SK-N-SH treated with all-trans-retinoic acid at 6 μM for 48 hours (cell line): ENCODE measurements at regions not wholly inside any gene's neighbourhood (a gene's known extent, or its start where the extent isn't known, plus 50 kb on each side); places are given as distances from the start of the nearest gene placed in this dataset.

Source experiments
- ATAC-seq: fragments of 200-7000 bp; cut with Tn5 transposase; 3 replicates; pipeline ENCODE4 v1.9.1; 2020; ENCODE audit warnings: mild to moderate bottlenecking, moderate library complexity
- ARNTL ChIP-seq: fragments of 450-650 bp; formaldehyde crosslinking; IDR thresholded peaks from 2 replicates; pipeline ENCODE4 v1.5.0; 2020; ENCODE audit warnings: low read depth, mild to moderate bottlenecking, moderate library complexity, borderline replicate concordance
- BACH2 ChIP-seq: fragments of 250-450 bp; sonication (Bioruptor Pico); IDR thresholded peaks from 2 replicates; pipeline ENCODE4 v1.9.0; 2021; ENCODE audit warnings: mild to moderate bottlenecking, borderline replicate concordance
- CREB5 ChIP-seq: fragments of 250-450 bp; sonication (Bioruptor Pico); IDR thresholded peaks from 2 replicates; pipeline ENCODE4 v1.5.1; 2020; ENCODE audit warnings: low read depth, mild to moderate bottlenecking, moderate library complexity
- CSDC2 ChIP-seq: fragments of 250-450 bp; sonication (Bioruptor Pico); IDR thresholded peaks from 2 replicates; pipeline ENCODE4 v1.5.0; 2020; ENCODE audit warnings: mild to moderate bottlenecking, moderate library complexity
- ESRRG ChIP-seq: fragments of 250-450 bp; sonication (Bioruptor Pico); IDR thresholded peaks from 2 replicates; pipeline ENCODE4 v1.6.1; 2021; ENCODE audit warnings: mild to moderate bottlenecking
- GLIS3 ChIP-seq: fragments of 250-450 bp; sonication (Bioruptor Pico); IDR thresholded peaks from 2 replicates; pipeline ENCODE4 v1.5.0; 2020; ENCODE audit warnings: mild to moderate bottlenecking, moderate library complexity
- ISL1 ChIP-seq: fragments of 250-450 bp; sonication (Bioruptor Pico); IDR thresholded peaks from 2 replicates; pipeline ENCODE4 v2.1.2; 2022; ENCODE audit warnings: mild to moderate bottlenecking, moderate library complexity
- OSR1 ChIP-seq: fragments of 250-450 bp; sonication (Bioruptor Pico); IDR thresholded peaks from 2 replicates; pipeline ENCODE4 v1.8.0; 2022; ENCODE audit warnings: moderate library complexity, mild to moderate bottlenecking, inconsistent platforms
- PATZ1 ChIP-seq: fragments of 250-450 bp; sonication (Bioruptor Pico); IDR thresholded peaks from 2 replicates; pipeline ENCODE4 v1.8.0; 2020; ENCODE audit warnings: mild to moderate bottlenecking, moderate library complexity, borderline replicate concordance
- POU6F1 ChIP-seq: fragments of 250-450 bp; sonication (Bioruptor Pico); IDR thresholded peaks from 2 replicates; pipeline ENCODE4 v1.8.0; 2021; ENCODE audit warnings: low read depth, mild to moderate bottlenecking, moderate library complexity, borderline replicate concordance
- PPARA ChIP-seq: fragments of 250-450 bp; sonication (Bioruptor Pico); IDR thresholded peaks from 2 replicates; pipeline ENCODE4 v1.5.0; 2020; ENCODE audit warnings: mild to moderate bottlenecking, borderline replicate concordance
- RARB ChIP-seq: fragments of 250-450 bp; sonication (Bioruptor Pico); IDR thresholded peaks from 2 replicates; pipeline ENCODE4 v1.8.0; 2021; ENCODE audit warnings: mild to moderate bottlenecking, moderate library complexity
- SNAI2 ChIP-seq: fragments of 250-450 bp; sonication (Bioruptor Pico); IDR thresholded peaks from 2 replicates; pipeline ENCODE4 v1.5.0; 2020; ENCODE audit warnings: mild to moderate bottlenecking, moderate library complexity
- TCF4 ChIP-seq: fragments of 250-450 bp; sonication (Bioruptor Pico); IDR thresholded peaks from 2 replicates; pipeline ENCODE4 v1.8.0; 2021; ENCODE audit warnings: mild to moderate bottlenecking, moderate library complexity, borderline replicate concordance
- TOX ChIP-seq: fragments of 250-450 bp; sonication (Bioruptor Pico); IDR thresholded peaks from 2 replicates; pipeline ENCODE4 v1.8.0; 2021; ENCODE audit warnings: mild to moderate bottlenecking, moderate library complexity, borderline replicate concordance
- ZC3H10 ChIP-seq: fragments of 250-450 bp; sonication (Bioruptor Pico); IDR thresholded peaks from 2 replicates; pipeline ENCODE4 v1.5.1; 2021; ENCODE audit warnings: mild to moderate bottlenecking, moderate library complexity
- ZFP3 ChIP-seq: fragments of 250-450 bp; sonication (Bioruptor Pico); IDR thresholded peaks from 2 replicates; pipeline ENCODE4 v1.5.0; 2020; ENCODE audit warnings: mild to moderate bottlenecking, moderate library complexity
- ZFP30 ChIP-seq: fragments of 450-650 bp; formaldehyde crosslinking; IDR thresholded peaks from 2 replicates; pipeline ENCODE4 v1.5.0; 2022; ENCODE audit warnings: mild to moderate bottlenecking, moderate library complexity
- ZNF565 ChIP-seq: fragments of 450-650 bp; formaldehyde crosslinking; conservative IDR thresholded peaks from 2 replicates; pipeline ENCODE4 v1.5.0; 2020; ENCODE audit warnings: low read depth, mild to moderate bottlenecking, moderate library complexity
- ZNF70 ChIP-seq: fragments of 450-650 bp; formaldehyde crosslinking; IDR thresholded peaks from 2 replicates; pipeline ENCODE4 v1.5.0; 2020; ENCODE audit warnings: mild to moderate bottlenecking, moderate library complexity
- ZNF8 ChIP-seq: fragments of 450-650 bp; formaldehyde crosslinking; IDR thresholded peaks from 2 replicates; pipeline ENCODE4 v1.5.0; 2020; ENCODE audit warnings: mild to moderate bottlenecking, moderate library complexity
- TF ChIP-seq, protein P1 (sequence below): fragments of 250-450 bp; sonication (Bioruptor Pico); IDR thresholded peaks from 2 replicates; pipeline ENCODE4 v1.5.1; 2021; ENCODE audit warnings: mild to moderate bottlenecking, moderate library complexity
- TF ChIP-seq, protein P2 (sequence below): fragments of 250-450 bp; sonication (Bioruptor Pico); IDR thresholded peaks from 2 replicates; pipeline ENCODE4 v1.5.0; 2020; ENCODE audit warnings: mild to moderate bottlenecking, moderate library complexity

DNA sequence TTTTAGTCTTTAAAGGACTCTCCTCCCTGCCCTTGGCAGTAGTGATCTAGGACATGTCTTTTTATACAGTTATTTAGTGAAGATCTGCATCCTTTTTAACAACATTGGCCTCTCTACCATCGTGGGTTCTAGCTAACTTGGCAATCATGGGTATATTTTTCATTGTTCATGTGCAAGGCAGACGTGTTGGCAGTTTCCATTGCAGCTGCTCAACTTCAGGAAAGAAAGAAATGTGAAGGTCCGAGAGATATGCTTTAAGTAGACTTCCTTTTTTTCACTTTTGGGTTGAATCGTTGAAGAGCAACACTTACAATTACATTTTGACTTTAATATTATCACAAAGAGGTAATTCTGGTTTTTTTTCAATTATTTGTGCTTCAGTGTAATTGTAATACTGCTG is 172.6 kb downstream of the SATB1 start:
- ATAC-seq, result no peak
- TF ChIP-seq OSR1 (CRISPR knock-in tag), result no peak
- TF ChIP-seq ZNF70 (CRISPR knock-in tag), result no peak
- no peak for TF ChIP-seq ZNF565 (CRISPR knock-in tag)
- TF ChIP-seq ZNF8 (CRISPR knock-in tag), result no peak
- TF ChIP-seq BACH2, result no peak
- no peak for TF ChIP-seq ZFP30
- no peak for TF ChIP-seq TOX (CRISPR knock-in tag)
- TF ChIP-seq TCF4 (CRISPR knock-in tag), result no peak
- no peak for TF ChIP-seq CSDC2
- no peak for TF ChIP-seq CREB5
- no peak for TF ChIP-seq ESRRG (CRISPR knock-in tag)
- TF ChIP-seq PPARA (CRISPR knock-in tag), result no peak
- no peak for TF ChIP-seq ISL1 (CRISPR knock-in tag)
- no peak for TF ChIP-seq POU6F1 (CRISPR knock-in tag)
- no peak for TF ChIP-seq PATZ1 (CRISPR knock-in tag)
- no peak for TF ChIP-seq ZFP3
- TF ChIP-seq ZC3H10 (CRISPR knock-in tag), result no peak
- TF ChIP-seq RARB (CRISPR knock-in tag), result no peak

- TF ChIP-seq GLIS3, result no peak
- no peak for TF ChIP-seq BACH2
- no peak for TF ChIP-seq CREB5
- TF ChIP-seq PATZ1 (CRISPR knock-in tag), result no peak
- no peak for TF ChIP-seq ZFP30
- no peak for TF ChIP-seq ZC3H10 (CRISPR knock-in tag)
- no peak for TF ChIP-seq ARNTL (CRISPR knock-in tag)
- TF ChIP-seq ESRRG (CRISPR knock-in tag), result no peak
- TF ChIP-seq POU6F1 (CRISPR knock-in tag), result no peak
- no peak for TF ChIP-seq CSDC2
- TF ChIP-seq TCF4 (CRISPR knock-in tag), result no peak
- TF ChIP-seq SNAI2 (CRISPR knock-in tag), result no peak
- TF ChIP-seq, protein P1, sequence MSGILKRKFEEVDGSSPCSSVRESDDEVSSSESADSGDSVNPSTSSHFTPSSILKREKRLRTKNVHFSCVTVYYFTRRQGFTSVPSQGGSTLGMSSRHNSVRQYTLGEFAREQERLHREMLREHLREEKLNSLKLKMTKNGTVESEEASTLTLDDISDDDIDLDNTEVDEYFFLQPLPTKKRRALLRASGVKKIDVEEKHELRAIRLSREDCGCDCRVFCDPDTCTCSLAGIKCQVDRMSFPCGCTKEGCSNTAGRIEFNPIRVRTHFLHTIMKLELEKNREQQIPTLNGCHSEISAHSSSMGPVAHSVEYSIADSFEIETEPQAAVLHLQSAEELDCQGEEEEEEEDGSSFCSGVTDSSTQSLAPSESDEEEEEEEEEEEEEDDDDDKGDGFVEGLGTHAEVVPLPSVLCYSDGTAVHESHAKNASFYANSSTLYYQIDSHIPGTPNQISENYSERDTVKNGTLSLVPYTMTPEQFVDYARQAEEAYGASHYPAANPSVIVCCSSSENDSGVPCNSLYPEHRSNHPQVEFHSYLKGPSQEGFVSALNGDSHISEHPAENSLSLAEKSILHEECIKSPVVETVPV (CRISPR knock-in tag), result no peak
- TF ChIP-seq, protein P2, sequence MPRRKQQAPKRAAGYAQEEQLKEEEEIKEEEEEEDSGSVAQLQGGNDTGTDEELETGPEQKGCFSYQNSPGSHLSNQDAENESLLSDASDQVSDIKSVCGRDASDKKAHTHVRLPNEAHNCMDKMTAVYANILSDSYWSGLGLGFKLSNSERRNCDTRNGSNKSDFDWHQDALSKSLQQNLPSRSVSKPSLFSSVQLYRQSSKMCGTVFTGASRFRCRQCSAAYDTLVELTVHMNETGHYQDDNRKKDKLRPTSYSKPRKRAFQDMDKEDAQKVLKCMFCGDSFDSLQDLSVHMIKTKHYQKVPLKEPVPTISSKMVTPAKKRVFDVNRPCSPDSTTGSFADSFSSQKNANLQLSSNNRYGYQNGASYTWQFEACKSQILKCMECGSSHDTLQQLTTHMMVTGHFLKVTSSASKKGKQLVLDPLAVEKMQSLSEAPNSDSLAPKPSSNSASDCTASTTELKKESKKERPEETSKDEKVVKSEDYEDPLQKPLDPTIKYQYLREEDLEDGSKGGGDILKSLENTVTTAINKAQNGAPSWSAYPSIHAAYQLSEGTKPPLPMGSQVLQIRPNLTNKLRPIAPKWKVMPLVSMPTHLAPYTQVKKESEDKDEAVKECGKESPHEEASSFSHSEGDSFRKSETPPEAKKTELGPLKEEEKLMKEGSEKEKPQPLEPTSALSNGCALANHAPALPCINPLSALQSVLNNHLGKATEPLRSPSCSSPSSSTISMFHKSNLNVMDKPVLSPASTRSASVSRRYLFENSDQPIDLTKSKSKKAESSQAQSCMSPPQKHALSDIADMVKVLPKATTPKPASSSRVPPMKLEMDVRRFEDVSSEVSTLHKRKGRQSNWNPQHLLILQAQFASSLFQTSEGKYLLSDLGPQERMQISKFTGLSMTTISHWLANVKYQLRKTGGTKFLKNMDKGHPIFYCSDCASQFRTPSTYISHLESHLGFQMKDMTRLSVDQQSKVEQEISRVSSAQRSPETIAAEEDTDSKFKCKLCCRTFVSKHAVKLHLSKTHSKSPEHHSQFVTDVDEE, result no peak
- no peak for ATAC-seq
Observed at GRCh38 chr3:18250991-18251390, 174.1 kb downstream of the SATB1 start.
